Fibroblast of lung (primary cell): ENCODE measurements at regions not wholly inside any gene's neighbourhood (a gene's known extent, or its start where the extent isn't known, plus 50 kb on each side); places are given as distances from the start of the nearest gene placed in this dataset.

Source experiments
- DNase-seq, 2 donors: peaks; one replicate each; pipeline versions ENCODE4 v3.0.0 to v3.0.0-alpha.2; 2010; ENCODE audit warnings: low read depth in 2 of 2
- H2AFZ ChIP-seq: 2 replicates; pipeline ENCODE4 v1.5.1; 2012; ENCODE audit warnings: low read length, control low read depth, inconsistent platforms
- H3K27ac ChIP-seq: 2 replicates; pipeline ENCODE4 v1.5.1; 2011; ENCODE audit warnings: low read length, control low read depth; ENCODE audit not compliant: insufficient read depth
- H3K27me3 ChIP-seq: 2 replicates; pipeline ENCODE4 v1.5.1; 2011; ENCODE audit warnings: mild to moderate bottlenecking, low read length; ENCODE audit not compliant: control insufficient read depth, insufficient read depth
- H3K36me3 ChIP-seq: 2 replicates; pipeline ENCODE4 v1.5.1; 2011; ENCODE audit warnings: low read length; ENCODE audit not compliant: control insufficient read depth, insufficient read depth
- H3K4me1 ChIP-seq: 2 replicates; pipeline ENCODE4 v1.5.1; 2011; ENCODE audit warnings: low read length; ENCODE audit not compliant: control insufficient read depth, insufficient read depth; ENCODE audit errors: extremely low read depth
- H3K4me2 ChIP-seq: 2 replicates; pipeline ENCODE4 v1.5.1; 2011; ENCODE audit warnings: low read length, control low read depth; ENCODE audit not compliant: insufficient read depth; ENCODE audit errors: extremely low read depth
- H3K4me3 ChIP-seq, 4 experiments: fragments of 200-600 bp in 1 of 4; sonication (generic) in 1 of 4; replicated peaks in 1 of 4; 2 replicates each; pipeline ENCODE4 v1.5.1; 2011 to 2016; ENCODE audit warnings: low read length in 4 of 4, low read depth in 3 of 4, mild to moderate bottlenecking in 3 of 4, control low read depth in 2 of 4, inconsistent platforms in 1 of 4, mixed read lengths in 1 of 4; ENCODE audit not compliant: insufficient read depth in 1 of 4; ENCODE audit errors: control extremely low read depth in 1 of 4
- H3K79me2 ChIP-seq: 2 replicates; pipeline ENCODE4 v1.5.1; 2012; ENCODE audit warnings: mild to moderate bottlenecking, low read length, inconsistent platforms; ENCODE audit not compliant: control insufficient read depth, insufficient read depth
- H3K9ac ChIP-seq: 2 replicates; pipeline ENCODE4 v1.5.1; 2011; ENCODE audit warnings: mild to moderate bottlenecking, low read length, control low read depth; ENCODE audit not compliant: insufficient read depth
- H3K9me3 ChIP-seq: 2 replicates; pipeline ENCODE4 v1.5.1; 2012; ENCODE audit warnings: low read depth, low read length; ENCODE audit not compliant: control insufficient read depth, insufficient read depth
- H4K20me1 ChIP-seq: 2 replicates; pipeline ENCODE4 v1.5.1; 2011; ENCODE audit warnings: low read length; ENCODE audit not compliant: control insufficient read depth, insufficient read depth; ENCODE audit errors: extremely low read depth
- CTCF ChIP-seq, 2 donors: IDR thresholded peaks in 1 of 2; conservative IDR thresholded peaks in 1 of 2; 1 replicate in 1 of 2; 2 replicates in 1 of 2; pipeline ENCODE4 v1.5.1; 2011 to 2012; ENCODE audit warnings: low read length in 2 of 2, control low read depth in 1 of 2, inconsistent platforms in 1 of 2, low read depth in 1 of 2, mild to moderate bottlenecking in 1 of 2
- EZH2 ChIP-seq: IDR thresholded peaks from 2 replicates; pipeline ENCODE4 v1.5.1; 2012; ENCODE audit warnings: low read length, control low read depth, mild to moderate bottlenecking; ENCODE audit errors: missing control alignments

GRCh38 chr21:39097981-39098380 lies 85.3 kb downstream of the PSMG1 start:
- Histone ChIP-seq H3K27me3 (no peaks in the 10 kb centered on the region), H3K4me3 (no peak overlapping the region), H3K27ac (no peak overlapping the region), H3K36me3 (no peaks in the 10 kb centered on the region), H3K79me2 (no peaks in the 10 kb centered on the region), H3K9ac (no peak overlapping the region), H3K4me1 (no peaks in the 10 kb centered on the region), H4K20me1 (no peaks in the 10 kb centered on the region), H3K9me3 (no peaks in the 10 kb centered on the region), H3K4me2 (no peak overlapping the region), H2AFZ (no peak overlapping the region)
- TF ChIP-seq EZH2 (no peak), CTCF (conservative IDR thresholded peaks at IDR 0.05 in 1 of 2, IDR thresholded peaks at IDR 0.05 in 1 of 2; ENCODE audit: low read depth in 1 of 2, low read length in 2 of 2) (no peak)
- no peak for DNase-seq

- H3K4me1 ChIP-seq, result no peaks in the 10 kb centered on the region
- no peak overlapping the region for H2AFZ ChIP-seq
- no peak for DNase-seq
- no peaks in the 10 kb centered on the region for H3K79me2 ChIP-seq
- H3K9me3 ChIP-seq, result no peaks in the 10 kb centered on the region
- no peaks in the 10 kb centered on the region for H3K27me3 ChIP-seq
- no peak overlapping the region for H3K9ac ChIP-seq
- no peaks in the 10 kb centered on the region for H4K20me1 ChIP-seq
- H3K4me2 ChIP-seq, result no peak overlapping the region
- no peak overlapping the region for H3K4me3 ChIP-seq
- TF ChIP-seq CTCF (conservative IDR thresholded peaks at IDR 0.05 in 1 of 2, IDR thresholded peaks at IDR 0.05 in 1 of 2; ENCODE audit: low read depth in 1 of 2, low read length in 2 of 2), result no peak
- no peak for TF ChIP-seq EZH2
- H3K36me3 ChIP-seq, result no peaks in the 10 kb centered on the region
- no peak overlapping the region for H3K27ac ChIP-seq
Observed at GRCh38 chr21:39097335-39097861, 85.9 kb downstream of the PSMG1 start.

GRCh38 chr21:39096754-39097153 lies 86.5 kb downstream of the PSMG1 start:
- H3K9ac ChIP-seq, result no peak overlapping the region
- TF ChIP-seq EZH2 (no peak), CTCF (conservative IDR thresholded peaks at IDR 0.05 in 1 of 2, IDR thresholded peaks at IDR 0.05 in 1 of 2; ENCODE audit: low read depth in 1 of 2, low read length in 2 of 2) (no peak)
- no peaks in the 10 kb centered on the region for H3K9me3 ChIP-seq
- H3K36me3 ChIP-seq, result no peaks in the 10 kb centered on the region
- H2AFZ ChIP-seq, result no peak overlapping the region
- H3K27ac ChIP-seq, result no peak overlapping the region
- no peaks in the 10 kb centered on the region for H3K4me1 ChIP-seq
- H3K4me3 ChIP-seq, result no peak overlapping the region
- H3K79me2 ChIP-seq, result no peaks in the 10 kb centered on the region
- no peaks in the 10 kb centered on the region for H4K20me1 ChIP-seq
- H3K4me2 ChIP-seq, result no peak overlapping the region
- DNase-seq, result no peak
- H3K27me3 ChIP-seq, result no peaks in the 10 kb centered on the region
